HG03103 (cell line): ENCODE measurements at regions not wholly inside any gene's neighbourhood (a gene's known extent, or its start where the extent isn't known, plus 50 kb on each side); places are given as distances from the start of the nearest gene placed in this dataset.
A peak's percentile ranks its signal among the peaks of the same experiment; 100 is the strongest.
"Not testable (repeated sequence)": the region's sequence is repeated elsewhere in the genome, so short reads cannot be mapped to it uniquely, and the experiment has no call there.

Experiments used
- ATAC-seq: cut with Tn5 transposase; IDR thresholded peaks from one replicate; pipeline ENCODE4 v1.9.1; 2021; ENCODE audit warnings: low read depth; ENCODE audit not compliant: unreplicated experiment

- no peak for ATAC-seq
Observed at GRCh38 chr14:87640553-87640952, 352.4 kb downstream of the GALC start.

DNA sequence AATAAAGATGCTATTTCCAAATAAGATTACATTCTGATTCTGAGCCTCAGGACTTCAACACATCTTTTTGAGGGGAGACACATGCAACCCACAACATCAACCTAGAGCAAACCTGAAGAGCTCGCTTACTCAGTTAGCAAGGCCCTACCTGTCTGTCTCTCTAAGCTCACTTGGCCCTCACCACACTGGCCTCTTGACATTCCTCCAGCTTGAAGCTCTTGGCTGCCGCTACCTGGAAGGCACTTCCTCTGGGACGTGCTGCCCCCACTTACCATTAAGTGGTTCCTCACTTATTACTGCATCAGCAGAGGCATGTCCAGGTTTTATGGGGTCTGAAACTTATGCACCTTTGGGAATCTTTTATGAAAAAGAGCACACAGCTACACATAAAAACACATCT is 354.8 kb downstream of the GALC start:
- ATAC-seq = no peak

DNA sequence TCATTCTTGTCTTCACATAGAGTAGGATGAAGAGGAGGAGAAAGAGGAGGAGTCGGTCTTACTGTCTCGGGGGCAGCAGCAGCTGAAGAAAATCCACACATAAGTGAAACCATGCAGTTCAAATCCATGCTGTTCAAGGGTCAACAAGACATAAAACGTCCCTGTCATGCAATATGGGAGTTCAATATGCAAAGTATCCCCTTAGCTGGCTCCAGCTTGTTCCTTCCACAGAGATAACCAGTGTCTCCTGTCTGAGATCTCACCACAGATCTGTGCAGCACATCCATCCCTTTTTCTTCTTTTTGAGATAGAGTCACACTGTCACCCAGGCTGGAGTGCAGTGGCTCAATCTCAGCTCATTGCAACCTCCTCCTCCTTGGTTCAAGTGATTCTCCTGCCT is 357.5 kb downstream of the GALC start:
- ATAC-seq = no peak

DNA sequence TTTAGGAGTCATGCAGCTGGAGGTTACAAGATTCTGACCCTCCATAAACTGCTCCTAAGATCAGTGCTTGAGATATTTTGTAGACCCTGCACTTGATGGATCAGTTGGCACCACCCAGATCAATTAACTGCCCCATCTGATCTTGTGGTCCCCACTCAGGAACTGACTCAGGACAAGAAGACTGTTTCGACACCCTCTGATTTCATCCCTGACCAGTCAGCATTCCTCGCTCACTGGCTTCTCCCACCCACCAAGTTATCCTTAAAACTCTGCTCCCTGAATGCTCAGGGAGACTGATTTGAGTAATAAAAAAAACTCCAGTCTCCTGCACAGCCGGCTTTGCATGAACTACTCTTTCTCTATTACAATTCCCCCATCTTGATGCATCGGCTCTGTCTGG is 360.2 kb downstream of the GALC start:
- ATAC-seq = no peak

DNA sequence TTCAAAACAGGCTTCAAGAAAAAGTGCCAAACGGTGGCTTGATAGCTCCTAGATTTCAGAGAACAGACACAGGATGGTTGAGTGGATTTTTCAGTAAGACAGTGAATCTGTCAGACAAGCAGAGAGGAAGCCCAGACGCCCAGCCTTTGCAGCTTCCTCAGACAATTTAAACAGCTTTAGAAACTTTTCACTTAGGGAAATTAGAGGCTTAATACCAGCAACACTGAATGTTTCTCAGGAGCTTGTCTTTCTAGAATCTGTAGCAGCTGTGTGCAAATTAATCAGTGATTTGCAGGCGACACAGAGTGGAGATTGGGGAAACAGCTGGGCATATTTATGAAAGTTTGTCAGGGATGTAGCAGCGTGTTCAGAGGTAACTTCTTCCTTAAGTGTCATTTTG is 362.1 kb downstream of the GALC start:
- ATAC-seq = no peak

DNA sequence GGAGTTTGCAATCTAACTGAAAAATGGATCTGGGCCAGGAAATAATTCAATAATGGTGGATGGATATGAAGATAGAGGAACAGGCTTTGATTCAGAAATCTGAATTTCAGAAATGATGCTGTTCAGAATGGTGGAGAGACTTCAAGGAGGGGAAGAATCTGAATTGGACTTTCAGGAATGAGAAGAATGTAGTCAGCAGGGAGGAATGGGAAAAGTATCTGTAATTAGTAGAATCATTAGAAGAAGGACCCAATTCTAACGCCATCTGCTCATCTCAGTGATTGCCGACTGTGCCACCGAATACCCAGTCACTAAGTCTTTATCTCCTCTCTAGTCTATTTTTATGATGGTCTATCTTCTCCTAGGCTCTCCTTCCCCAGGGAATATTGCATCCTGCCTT is 363.2 kb downstream of the GALC start:
- ATAC-seq = no peak

- ATAC-seq = no peak
Observed at GRCh38 chr14:87628780-87629179, 364.2 kb downstream of the GALC start.

DNA sequence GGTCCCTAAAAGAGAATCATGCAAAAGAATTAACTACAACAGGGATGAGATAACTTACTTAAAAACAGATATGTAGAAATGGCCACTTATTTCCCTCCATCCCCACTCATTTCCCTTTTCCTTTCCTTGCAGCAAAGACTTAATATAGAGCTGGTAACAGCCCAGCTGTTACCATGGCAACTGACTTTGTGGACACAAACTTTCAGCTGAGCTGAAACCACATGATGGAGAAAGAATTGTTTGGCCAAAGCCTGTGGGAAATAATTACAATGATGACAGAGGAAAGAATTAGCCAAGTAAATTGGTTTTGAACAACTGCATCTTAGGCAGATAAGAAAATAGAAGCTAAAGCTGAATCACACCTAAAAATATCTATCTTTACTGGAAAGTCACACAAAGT is 364.9 kb downstream of the GALC start:
- ATAC-seq = no peak

GRCh38 chr14:87626266-87626665 is 366.7 kb downstream of the GALC start:
- ATAC-seq = no peak

GRCh38 chr14:87623616-87624015 is 369.4 kb downstream of the GALC start:
- ATAC-seq = no peak

- no peak for ATAC-seq
Observed at GRCh38 chr14:87617079-87617478, 375.9 kb downstream of the GALC start.

DNA sequence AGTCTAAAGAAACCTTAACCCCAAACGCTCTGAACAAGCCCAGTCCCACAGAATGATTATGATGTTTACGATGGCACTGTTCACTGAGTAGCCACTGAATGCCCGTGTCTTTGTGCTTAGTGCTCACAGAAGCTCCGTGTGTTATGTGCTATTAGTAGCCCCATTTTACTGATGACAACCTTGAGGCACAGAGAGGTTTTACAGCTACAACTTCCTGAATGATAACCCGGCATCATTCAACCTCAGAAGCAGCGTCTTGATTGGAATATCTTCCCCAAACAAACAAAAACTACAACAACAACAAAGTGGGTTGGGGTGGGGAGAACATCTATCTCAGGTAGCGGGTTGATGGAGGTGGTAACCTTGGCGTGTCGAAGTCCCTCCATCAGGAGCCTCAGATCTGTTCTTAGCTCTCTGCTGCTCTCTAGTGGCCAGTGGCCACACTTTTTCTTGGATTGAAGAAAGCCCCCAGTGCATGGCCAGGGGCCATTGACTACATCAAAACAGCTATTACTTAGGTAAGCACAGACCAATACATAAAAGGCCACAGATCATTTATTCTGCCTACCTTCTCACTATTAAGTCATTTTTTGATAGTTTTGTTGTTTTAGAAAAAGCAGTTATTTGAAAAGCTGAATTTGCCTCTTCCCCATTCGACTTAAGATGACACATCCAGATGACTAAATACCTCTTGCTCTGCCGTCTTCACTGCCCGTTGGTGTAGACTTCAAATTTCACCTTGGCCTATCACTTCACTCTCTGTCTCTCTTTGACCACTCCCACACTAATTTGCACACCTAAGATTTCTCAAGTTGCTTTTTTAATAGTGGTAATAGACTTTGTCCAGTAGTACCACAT is 376.9 kb downstream of the GALC start:
- peak; percentile 81 for ATAC-seq

DNA sequence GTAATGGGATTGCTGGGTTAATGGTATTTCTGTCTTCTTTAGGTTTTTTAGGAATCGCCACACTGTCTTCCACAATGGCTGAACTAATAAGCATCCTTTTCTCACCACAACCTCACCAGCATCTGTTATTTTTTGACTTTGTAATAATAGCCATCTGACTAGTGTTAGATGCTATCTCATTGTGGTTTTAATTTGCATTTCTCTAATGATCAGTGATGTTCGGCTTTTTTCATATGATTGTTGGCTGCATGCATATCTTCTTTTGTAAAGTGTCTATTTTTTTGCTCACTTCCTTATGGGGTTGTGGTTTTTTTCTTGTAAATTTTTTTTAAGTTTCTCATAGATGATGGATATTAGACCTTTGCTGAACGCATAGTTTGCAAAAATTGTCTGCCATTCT is 377.9 kb downstream of the GALC start:
- ATAC-seq = no peak

DNA sequence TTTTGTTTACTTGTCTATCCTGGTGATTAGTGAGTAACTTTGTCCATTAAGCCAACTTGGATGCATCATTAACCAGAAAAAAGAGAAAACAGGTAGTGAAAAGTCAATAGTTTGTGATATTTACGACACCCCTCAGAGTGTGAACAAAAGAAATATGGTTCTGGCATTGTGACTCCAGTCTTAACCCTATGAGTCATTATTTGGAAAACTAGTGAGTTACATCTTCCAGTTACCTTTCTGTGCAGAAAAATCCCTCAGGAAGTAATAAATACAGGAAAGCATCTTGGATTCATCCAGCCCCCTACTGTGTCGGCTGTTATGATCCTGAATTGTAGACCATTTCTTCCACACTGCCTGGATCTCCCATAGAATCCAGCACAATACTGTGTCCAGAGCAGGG is 379.1 kb downstream of the GALC start:
- ATAC-seq = no peak

DNA sequence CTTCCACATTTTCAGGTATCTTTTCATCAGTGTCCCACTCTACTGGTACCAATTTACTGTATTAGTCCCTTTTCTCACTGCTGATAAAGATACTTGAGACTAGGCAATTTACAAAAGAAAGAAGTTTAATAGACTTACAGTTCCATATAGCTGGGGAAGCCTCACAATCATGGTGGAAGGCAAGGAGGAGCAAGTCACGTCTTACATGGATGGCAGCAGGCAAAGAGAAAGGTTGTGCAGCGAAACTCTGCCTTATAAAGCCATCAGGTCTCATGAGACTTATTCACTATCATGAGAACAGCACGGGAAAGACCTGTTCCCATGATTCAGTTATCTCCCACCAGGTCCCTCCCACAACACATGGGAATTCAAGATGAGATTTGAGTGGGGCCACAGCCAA is 385.9 kb downstream of the GALC start:
- ATAC-seq = not testable (repeated sequence)

- ATAC-seq = no peak
Observed at GRCh38 chr14:87601036-87601435, 391.9 kb downstream of the GALC start.

DNA sequence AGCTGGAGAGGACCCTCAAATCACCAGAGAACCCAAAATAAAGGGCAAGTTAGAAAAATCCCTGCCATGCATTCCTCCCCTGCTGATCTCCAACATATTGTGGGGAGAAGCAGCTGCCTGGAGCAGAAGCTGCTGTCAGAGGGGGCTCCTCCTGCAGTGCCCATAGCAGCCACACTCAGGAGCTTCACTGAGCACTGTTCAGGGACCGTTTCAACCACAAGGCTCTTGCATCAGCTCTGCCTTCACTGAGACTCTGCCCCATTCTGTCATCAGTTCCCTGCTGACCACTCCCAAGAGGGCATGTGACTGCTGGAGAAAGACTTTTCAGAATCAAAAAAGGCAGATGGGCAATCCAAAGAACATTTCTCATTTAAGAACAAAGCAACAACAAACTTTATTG is 392.7 kb downstream of the GALC start:
- no peak for ATAC-seq

- ATAC-seq = no peak
Observed at GRCh38 chr14:87581298-87581697, 411.7 kb downstream of the GALC start.

DNA sequence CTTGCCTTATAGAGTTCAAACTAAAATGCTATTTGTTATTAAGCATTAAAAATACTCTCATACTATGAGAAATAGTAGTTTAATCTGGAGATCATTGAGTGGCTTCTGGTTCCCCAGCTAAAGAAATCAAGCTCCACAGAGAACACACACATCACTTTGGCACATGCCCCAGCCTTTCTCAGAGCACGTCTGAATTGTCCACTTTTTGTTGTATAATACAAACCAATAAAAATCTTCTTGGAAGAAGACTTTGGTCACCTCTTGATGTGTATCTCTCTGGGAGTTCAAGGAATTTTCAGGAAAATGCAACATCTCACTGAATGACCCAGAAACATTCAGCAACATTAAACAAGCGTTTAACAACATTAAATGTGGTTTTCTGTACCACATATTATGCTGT is 413.9 kb downstream of the GALC start:
- no peak for ATAC-seq

DNA sequence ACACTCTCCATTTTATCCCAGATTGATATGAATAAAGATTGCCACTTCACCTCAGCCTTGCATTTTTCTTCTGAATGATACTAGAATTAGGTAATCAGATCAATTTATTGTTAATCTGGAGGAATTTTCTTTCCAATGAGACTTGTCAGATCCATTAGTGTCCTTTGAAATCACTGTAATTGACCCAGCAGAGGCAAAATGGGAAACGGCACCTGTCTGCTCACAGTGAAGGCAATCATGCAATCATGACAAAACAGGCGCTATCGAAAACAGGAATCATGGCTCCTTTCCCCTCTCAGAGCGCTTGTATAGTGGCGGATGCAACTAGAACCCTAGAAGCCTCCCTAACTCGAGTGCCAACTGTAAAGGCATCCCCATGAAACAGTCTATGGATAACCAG is 417.6 kb downstream of the GALC start:
- no peak for ATAC-seq

- ATAC-seq = no peak
Observed at GRCh38 chr14:87573591-87573990, 419.4 kb downstream of the GALC start.

DNA sequence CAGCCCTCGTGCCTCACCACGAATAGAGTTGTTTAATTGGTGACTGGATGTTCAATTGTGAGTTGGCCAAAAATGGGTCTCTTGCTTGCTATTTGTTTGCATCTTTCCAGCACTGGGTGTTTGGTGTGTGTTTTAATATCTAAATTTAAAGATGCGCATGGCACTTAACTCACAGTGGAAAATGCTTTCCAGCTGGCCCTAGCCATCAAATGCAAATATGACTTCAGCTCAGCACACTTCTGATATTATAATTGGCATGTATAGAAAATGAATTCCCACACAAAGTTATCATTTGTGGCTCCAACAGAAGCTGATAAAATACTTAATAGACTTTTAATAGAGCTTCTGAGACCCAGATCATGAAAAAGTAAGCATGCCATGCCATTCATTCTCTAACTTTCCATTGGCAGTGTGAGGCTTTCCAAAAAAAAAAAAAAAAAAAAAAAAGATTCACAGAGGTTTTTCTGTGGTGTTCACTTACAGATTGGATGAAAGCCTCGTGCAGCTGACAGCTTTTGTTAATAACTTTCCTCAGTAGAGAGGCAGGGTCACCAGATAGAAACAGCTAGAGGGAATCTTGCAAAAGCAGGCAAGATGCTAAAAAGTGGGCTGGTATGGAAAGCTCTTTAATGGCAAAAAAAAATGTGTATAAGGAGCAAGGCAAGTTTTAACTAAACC is 425.2 kb downstream of the GALC start:
- no peak for ATAC-seq
